Skeletal muscle satellite cell (primary cell): ENCODE measurements at regions not wholly inside any gene's neighbourhood (a gene's known extent, or its start where the extent isn't known, plus 50 kb on each side); places are given as distances from the start of the nearest gene placed in this dataset.

ENCODE experiments used
- H3K27me3 ChIP-seq: 2 replicates; pipeline ENCODE4 v1.7.0; 2013; ENCODE audit warnings: low read length; ENCODE audit not compliant: control insufficient read depth, insufficient read depth
- H3K36me3 ChIP-seq: 2 replicates; pipeline ENCODE4 v1.7.0; 2013; ENCODE audit warnings: mild to moderate bottlenecking, control low read depth, low read length; ENCODE audit not compliant: insufficient read depth
- H3K4me1 ChIP-seq: 2 replicates; pipeline ENCODE4 v1.7.0; 2013; ENCODE audit warnings: low read length; ENCODE audit not compliant: control insufficient read depth, insufficient read depth
- H3K4me2 ChIP-seq: 2 replicates; pipeline ENCODE4 v1.7.0; 2013; ENCODE audit warnings: mild to moderate bottlenecking, low read length
- H3K4me3 ChIP-seq: 2 replicates; pipeline ENCODE4 v1.7.0; 2013; ENCODE audit warnings: low read length
- H3K9ac ChIP-seq: 2 replicates; pipeline ENCODE4 v1.7.0; 2013; ENCODE audit warnings: mild to moderate bottlenecking, low read depth, low read length, moderate library complexity
- H3K9me3 ChIP-seq: replicated peaks from 2 replicates; pipeline ENCODE4 v1.7.0; 2013; ENCODE audit warnings: mild to moderate bottlenecking, control low read depth, low read length

- H3K9ac ChIP-seq = no peak overlapping the region
- H3K4me2 ChIP-seq = no peak overlapping the region
- no peaks in the 10 kb centered on the region for H3K27me3 ChIP-seq
- no peak overlapping the region for H3K4me3 ChIP-seq
- H3K9me3 ChIP-seq = no peaks in the 10 kb centered on the region
- H3K36me3 ChIP-seq = no peaks in the 10 kb centered on the region
- H3K4me1 ChIP-seq = no peaks in the 10 kb centered on the region
Measured at GRCh38 chr9:7622481-7622880, 177.1 kb downstream of the DMAC1 start.

DNA sequence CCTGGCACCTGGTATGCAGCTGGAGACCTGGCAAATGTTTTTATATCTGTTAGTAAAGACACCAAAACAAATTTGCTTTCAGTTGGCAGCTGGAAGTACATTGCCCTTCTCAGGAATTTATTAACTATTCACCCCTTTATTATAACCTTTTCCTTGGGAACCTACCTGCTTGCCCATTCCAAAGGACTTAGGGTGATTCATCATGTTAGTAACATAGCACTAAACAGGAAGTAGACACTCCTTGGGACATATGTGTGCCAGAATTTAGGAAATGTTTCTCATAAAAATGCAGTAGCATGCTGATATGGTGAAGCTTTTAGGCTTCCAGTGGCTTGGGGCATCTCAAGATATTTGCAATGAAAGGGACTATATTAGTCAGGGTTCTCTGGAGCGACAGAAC is 184.2 kb downstream of the DMAC1 start:
- Histone ChIP-seq H3K36me3 (no peaks in the 10 kb centered on the region), H3K9me3 (no peaks in the 10 kb centered on the region), H3K4me2 (no peak overlapping the region), H3K4me3 (no peak overlapping the region), H3K27me3 (no peaks in the 10 kb centered on the region), H3K4me1 (no peaks in the 10 kb centered on the region), H3K9ac (no peak overlapping the region)

DNA sequence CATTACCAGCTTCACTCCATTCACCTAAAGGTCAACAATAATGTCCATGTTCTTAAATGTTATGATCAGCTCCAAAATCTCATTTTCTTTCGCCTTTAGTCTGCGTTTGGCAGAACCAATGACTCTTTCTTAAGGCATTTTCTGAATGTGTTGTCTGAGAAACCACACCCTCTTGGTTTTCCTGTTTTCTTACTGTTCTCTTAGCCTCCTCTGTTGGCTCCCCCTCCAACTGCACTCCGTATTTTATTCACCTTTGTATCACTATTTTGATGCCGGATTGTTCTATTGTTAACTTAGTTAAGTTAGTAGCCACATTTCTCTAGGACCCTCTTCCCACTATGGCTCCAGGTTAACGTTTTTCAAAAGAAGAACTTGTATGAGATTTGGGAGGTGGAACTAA is 185.6 kb downstream of the DMAC1 start:
- no peak overlapping the region for H3K4me3 ChIP-seq
- no peaks in the 10 kb centered on the region for H3K27me3 ChIP-seq
- H3K36me3 ChIP-seq = no peaks in the 10 kb centered on the region
- H3K9ac ChIP-seq = no peak overlapping the region
- no peaks in the 10 kb centered on the region for H3K9me3 ChIP-seq
- H3K4me1 ChIP-seq = no peaks in the 10 kb centered on the region
- H3K4me2 ChIP-seq = no peak overlapping the region

GRCh38 chr9:7608261-7608660 is 191.3 kb downstream of the DMAC1 start:
- Histone ChIP-seq H3K4me3 (no peak overlapping the region), H3K27me3 (no peaks in the 10 kb centered on the region), H3K9me3 (no peaks in the 10 kb centered on the region), H3K36me3 (no peaks in the 10 kb centered on the region), H3K9ac (no peak overlapping the region), H3K4me2 (no peak overlapping the region), H3K4me1 (no peaks in the 10 kb centered on the region)

DNA sequence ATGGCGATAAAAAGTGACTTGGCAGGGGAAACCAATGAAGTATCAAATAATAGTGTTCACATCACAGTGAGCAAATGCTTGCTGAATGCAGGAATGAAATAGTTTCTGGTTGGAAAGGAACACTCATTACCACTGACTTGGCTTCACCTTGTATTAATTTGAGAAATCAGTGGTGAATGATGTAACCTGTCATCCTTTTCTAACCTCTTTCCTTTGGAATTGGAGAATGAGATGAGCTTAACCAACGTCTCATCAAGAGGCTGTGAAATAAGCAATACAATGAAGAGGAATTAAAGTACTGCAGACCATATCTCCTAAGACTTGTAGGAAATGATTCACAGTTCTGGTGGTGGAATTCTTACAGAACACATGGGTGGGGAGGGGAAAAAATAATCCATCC is 192.2 kb downstream of the DMAC1 start:
- Histone ChIP-seq H3K9ac (no peak overlapping the region), H3K36me3 (no peaks in the 10 kb centered on the region), H3K4me2 (no peak overlapping the region), H3K27me3 (no peaks in the 10 kb centered on the region), H3K4me1 (no peaks in the 10 kb centered on the region), H3K4me3 (no peak overlapping the region), H3K9me3 (no peaks in the 10 kb centered on the region)

DNA sequence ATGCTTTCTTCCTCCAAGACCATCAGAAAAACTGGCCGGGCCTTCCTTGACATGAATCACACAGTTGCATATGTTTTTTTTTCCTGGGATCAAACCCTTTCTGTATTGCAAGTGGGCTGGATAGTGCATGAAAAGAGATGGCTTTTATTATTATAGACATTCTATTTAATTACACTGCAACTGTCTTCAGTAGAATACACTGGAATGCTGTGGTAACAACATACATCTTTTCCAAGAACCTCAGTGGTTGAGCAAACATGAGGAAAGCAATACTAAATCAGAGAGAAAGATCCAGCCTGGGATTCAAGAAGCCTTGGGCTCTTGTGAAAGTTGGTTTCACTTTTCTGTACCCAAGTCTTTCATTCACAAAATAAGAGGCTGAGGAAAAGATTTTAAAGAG is 193.0 kb downstream of the DMAC1 start:
- Histone ChIP-seq H3K4me3 (no peak overlapping the region), H3K4me1 (no peaks in the 10 kb centered on the region), H3K9ac (no peak overlapping the region), H3K36me3 (no peaks in the 10 kb centered on the region), H3K4me2 (no peak overlapping the region), H3K9me3 (no peaks in the 10 kb centered on the region), H3K27me3 (no peaks in the 10 kb centered on the region)

DNA sequence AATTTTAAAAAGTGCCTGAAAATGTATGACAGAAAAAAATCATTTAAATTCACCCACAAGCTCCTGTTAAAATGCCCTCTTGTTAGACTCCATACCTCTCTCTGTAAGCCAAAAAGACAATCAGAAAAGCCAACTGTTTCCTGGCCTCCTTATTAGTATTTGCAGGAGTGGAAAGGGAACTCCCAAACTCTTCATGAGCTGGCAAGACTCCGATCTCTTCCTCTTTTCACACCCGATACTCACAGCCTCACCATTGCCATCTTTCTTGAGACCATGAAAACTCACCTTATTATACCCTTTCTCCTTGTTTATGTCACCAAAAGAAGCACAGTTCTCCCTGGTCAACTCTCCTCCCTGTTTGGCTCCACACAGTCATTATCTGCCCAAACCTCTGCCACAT is 197.8 kb downstream of the DMAC1 start:
- Histone ChIP-seq H3K4me1 (no peaks in the 10 kb centered on the region), H3K36me3 (no peaks in the 10 kb centered on the region), H3K27me3 (no peaks in the 10 kb centered on the region), H3K4me2 (no peak overlapping the region), H3K9me3 (no peaks in the 10 kb centered on the region), H3K4me3 (no peak overlapping the region), H3K9ac (no peak overlapping the region)

- no peaks in the 10 kb centered on the region for H3K27me3 ChIP-seq
- H3K36me3 ChIP-seq = no peaks in the 10 kb centered on the region
- no peak overlapping the region for H3K4me2 ChIP-seq
- H3K9ac ChIP-seq = no peak overlapping the region
- H3K4me1 ChIP-seq = no peaks in the 10 kb centered on the region
- no peak overlapping the region for H3K4me3 ChIP-seq
- H3K9me3 ChIP-seq = no peaks in the 10 kb centered on the region
Measured at GRCh38 chr9:7597716-7598115, 201.9 kb downstream of the DMAC1 start.

GRCh38 chr9:7592321-7593316 is 207.0 kb downstream of the DMAC1 start:
- no peaks in the 10 kb centered on the region for H3K36me3 ChIP-seq
- no peaks in the 10 kb centered on the region for H3K4me1 ChIP-seq
- H3K9ac ChIP-seq = no peak overlapping the region
- H3K9me3 ChIP-seq = no peaks in the 10 kb centered on the region
- no peaks in the 10 kb centered on the region for H3K27me3 ChIP-seq
- H3K4me2 ChIP-seq = no peak overlapping the region
- no peak overlapping the region for H3K4me3 ChIP-seq

DNA sequence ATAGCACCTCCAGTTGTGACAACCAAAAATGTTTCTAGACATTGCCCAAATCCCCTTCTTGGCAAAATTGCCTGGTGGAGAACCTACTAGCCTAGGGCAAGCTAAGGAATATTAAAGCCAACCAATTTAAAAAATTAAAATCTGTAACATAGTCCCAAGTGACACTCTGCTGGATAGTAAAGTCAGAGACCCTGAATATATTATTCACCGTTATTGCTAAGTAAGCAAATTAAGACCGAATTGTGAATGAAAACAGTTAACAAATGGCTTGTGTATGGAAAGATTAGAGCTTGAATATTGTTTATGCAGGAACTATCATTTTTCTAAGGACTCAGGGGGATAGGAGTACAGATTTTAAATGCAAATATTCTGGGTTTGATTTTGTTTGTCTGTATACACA is 208.1 kb downstream of the DMAC1 start:
- no peaks in the 10 kb centered on the region for H3K4me1 ChIP-seq
- H3K27me3 ChIP-seq = no peaks in the 10 kb centered on the region
- H3K9ac ChIP-seq = no peak overlapping the region
- no peak overlapping the region for H3K4me3 ChIP-seq
- H3K9me3 ChIP-seq = no peaks in the 10 kb centered on the region
- no peak overlapping the region for H3K4me2 ChIP-seq
- H3K36me3 ChIP-seq = no peaks in the 10 kb centered on the region

DNA sequence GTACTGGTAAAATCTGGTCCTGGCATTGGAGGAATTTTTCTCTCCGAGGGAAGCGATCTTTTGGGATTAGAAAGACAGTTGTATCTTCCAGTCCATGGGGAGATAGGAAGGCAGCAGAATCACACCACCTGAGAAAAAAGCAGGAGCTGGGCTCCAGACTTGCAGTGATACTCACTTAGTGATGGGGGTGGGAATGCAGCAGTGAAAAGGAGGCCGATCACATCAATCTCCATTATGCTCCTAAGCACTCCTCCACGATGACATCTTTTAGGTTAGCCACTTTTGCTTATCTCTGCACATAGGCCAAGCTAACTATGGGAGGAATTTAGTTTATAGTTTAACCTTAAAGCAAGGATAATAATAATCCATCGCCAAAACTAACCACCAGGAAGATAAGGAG is 219.0 kb downstream of the DMAC1 start:
- Histone ChIP-seq H3K9me3 (no peaks in the 10 kb centered on the region), H3K4me3 (no peak overlapping the region), H3K4me2 (no peak overlapping the region), H3K27me3 (no peaks in the 10 kb centered on the region), H3K36me3 (no peaks in the 10 kb centered on the region), H3K4me1 (no peaks in the 10 kb centered on the region), H3K9ac (no peak overlapping the region)

- H3K4me2 ChIP-seq = no peak overlapping the region
- no peaks in the 10 kb centered on the region for H3K9me3 ChIP-seq
- no peaks in the 10 kb centered on the region for H3K4me1 ChIP-seq
- no peaks in the 10 kb centered on the region for H3K27me3 ChIP-seq
- H3K4me3 ChIP-seq = no peak overlapping the region
- no peak overlapping the region for H3K9ac ChIP-seq
- H3K36me3 ChIP-seq = no peaks in the 10 kb centered on the region
Measured at GRCh38 chr9:7579351-7579750, 220.2 kb downstream of the DMAC1 start.
